ENCODE measurements at regions not wholly inside any gene's neighbourhood (a gene's known extent, or its start where the extent isn't known, plus 50 kb on each side); places are given as distances from the start of the nearest gene placed in this dataset.

DNA sequence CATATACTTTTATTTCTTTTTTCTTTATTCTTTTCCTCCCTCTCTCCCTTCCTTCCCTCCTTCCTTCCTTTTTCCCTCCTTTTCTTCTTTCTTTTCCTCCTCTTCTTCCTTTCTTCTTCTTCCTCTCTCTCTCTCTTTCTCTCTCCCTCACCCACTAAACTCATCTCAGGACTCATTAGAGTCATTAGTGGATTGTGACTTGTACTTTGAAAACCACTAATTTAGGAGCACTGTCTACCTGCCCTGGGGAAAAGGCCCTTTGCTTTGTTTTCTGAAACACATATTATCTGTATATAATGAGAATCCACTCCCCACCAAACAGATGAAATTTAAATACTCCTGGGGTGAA is 68.7 kb upstream of the CEP85L start:
- Histone ChIP-seq H3K9me3 (ENCODE audit: control insufficient read depth in 4 of 4, low read length in 3 of 4) (no peaks in the 10 kb centered on the region), H3K9ac (ENCODE audit: low read depth in 1 of 2, low read length in 2 of 2) (no peak overlapping the region), H3K27me3 (ENCODE audit: control insufficient read depth in 4 of 4, insufficient read depth in 4 of 4, low read length in 3 of 4) (no peaks in the 10 kb centered on the region), H3K4me1 (ENCODE audit: control insufficient read depth in 4 of 4, insufficient read depth in 4 of 4, low read length in 3 of 4) (no peaks in the 10 kb centered on the region), H3K4me3 (ENCODE audit: low read depth in 1 of 3, low read length in 3 of 3) (no peak overlapping the region), H3K36me3 (ENCODE audit: control insufficient read depth in 4 of 4, insufficient read depth in 3 of 4, low read depth in 1 of 4, low read length in 3 of 4) (no peaks in the 10 kb centered on the region), H3K27ac (ENCODE audit: low read depth in 1 of 2, low read length in 2 of 2) (no peak overlapping the region)
- TF ChIP-seq, protein P1, sequence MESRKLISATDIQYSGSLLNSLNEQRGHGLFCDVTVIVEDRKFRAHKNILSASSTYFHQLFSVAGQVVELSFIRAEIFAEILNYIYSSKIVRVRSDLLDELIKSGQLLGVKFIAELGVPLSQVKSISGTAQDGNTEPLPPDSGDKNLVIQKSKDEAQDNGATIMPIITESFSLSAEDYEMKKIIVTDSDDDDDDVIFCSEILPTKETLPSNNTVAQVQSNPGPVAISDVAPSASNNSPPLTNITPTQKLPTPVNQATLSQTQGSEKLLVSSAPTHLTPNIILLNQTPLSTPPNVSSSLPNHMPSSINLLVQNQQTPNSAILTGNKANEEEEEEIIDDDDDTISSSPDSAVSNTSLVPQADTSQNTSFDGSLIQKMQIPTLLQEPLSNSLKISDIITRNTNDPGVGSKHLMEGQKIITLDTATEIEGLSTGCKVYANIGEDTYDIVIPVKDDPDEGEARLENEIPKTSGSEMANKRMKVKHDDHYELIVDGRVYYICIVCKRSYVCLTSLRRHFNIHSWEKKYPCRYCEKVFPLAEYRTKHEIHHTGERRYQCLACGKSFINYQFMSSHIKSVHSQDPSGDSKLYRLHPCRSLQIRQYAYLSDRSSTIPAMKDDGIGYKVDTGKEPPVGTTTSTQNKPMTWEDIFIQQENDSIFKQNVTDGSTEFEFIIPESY (IDR thresholded peaks at IDR 0.05), result no peak
- TF ChIP-seq YY1 (IDR thresholded peaks at IDR 0.05), result no peak
- no peak for TF ChIP-seq HNF4A (conservative IDR thresholded peaks at IDR 0.05)
- no peak for TF ChIP-seq NR2F2 (IDR thresholded peaks at IDR 0.05)
- no peak for TF ChIP-seq FOXA2 (IDR thresholded peaks at IDR 0.05)
- DNase-seq (ENCODE audit: low spot score), result no peak

DNA sequence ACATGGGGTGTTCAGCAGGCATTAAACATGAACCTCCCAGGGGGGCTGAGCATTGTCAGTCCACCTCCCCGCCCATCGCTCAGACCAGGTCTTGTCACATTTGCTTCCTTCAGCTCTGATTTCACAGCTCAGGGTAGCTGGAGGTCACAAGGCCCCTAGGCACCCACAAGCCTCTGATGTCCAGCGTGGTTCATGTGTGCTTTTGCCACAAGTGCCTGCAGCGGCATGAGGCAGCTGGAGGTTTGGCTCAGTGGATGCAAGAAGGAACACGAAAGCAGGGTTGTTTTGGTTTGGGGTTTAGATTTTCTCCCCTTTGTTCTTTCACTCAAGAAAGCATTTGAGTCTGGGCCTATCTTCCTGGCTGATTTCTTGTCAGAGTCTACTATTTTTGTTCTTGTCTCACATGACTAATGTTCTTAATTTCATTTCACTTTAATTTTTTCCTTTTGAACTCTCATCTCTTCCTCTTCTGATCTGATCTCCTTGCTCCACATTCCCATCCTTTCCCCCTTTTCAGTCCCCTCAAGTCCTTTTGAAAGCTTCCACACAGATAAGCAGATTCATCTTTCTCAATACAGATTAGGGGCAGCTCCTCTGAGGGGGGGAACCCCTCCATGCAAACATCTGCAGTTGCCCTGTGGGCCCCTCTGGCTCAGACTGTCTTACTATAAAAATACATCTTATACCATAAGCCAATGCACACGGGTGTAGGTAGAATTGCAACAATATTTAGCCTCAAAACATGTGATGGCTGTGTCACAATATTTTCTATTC is 68.1 kb upstream of the CEP85L start:
- WGBS, result 84% methylated on average over 6 of the region's 6 CpGs
- Histone ChIP-seq H3K27ac (ENCODE audit: low read depth in 1 of 2, low read length in 2 of 2) (no peak overlapping the region), H3K9me3 (ENCODE audit: control insufficient read depth in 4 of 4, low read length in 3 of 4) (no peaks in the 10 kb centered on the region), H3K4me3 (ENCODE audit: low read depth in 1 of 3, low read length in 3 of 3) (no peak overlapping the region), H3K4me1 (ENCODE audit: control insufficient read depth in 4 of 4, insufficient read depth in 4 of 4, low read length in 3 of 4) (no peaks in the 10 kb centered on the region), H3K36me3 (ENCODE audit: control insufficient read depth in 4 of 4, insufficient read depth in 3 of 4, low read depth in 1 of 4, low read length in 3 of 4) (no peaks in the 10 kb centered on the region), H3K9ac (ENCODE audit: low read depth in 1 of 2, low read length in 2 of 2) (no peak overlapping the region), H3K27me3 (ENCODE audit: control insufficient read depth in 4 of 4, insufficient read depth in 4 of 4, low read length in 3 of 4) (no peaks in the 10 kb centered on the region)
- DNase-seq (ENCODE audit: low spot score), result no peak
- TF ChIP-seq GABPA (IDR thresholded peaks at IDR 0.05 in 1 of 2, conservative IDR thresholded peaks at IDR 0.05 in 1 of 2) (no peak), YY1 (IDR thresholded peaks at IDR 0.05) (no peak), HNF4A (conservative IDR thresholded peaks at IDR 0.05) (no peak), SP1 (IDR thresholded peaks at IDR 0.05) (no peak), JUND (IDR thresholded peaks at IDR 0.05) (no peak), FOXA1 (IDR thresholded peaks at IDR 0.05) (no peak), NR2F2 (IDR thresholded peaks at IDR 0.05) (no peak), TAF1 (conservative IDR thresholded peaks at IDR 0.05) (no peak), EGR1 (IDR thresholded peaks at IDR 0.05; ENCODE audit: low read depth in 2 of 2) (no peak), FOXA2 (IDR thresholded peaks at IDR 0.05) (no peak), RXRA (IDR thresholded peaks at IDR 0.05) (no peak), RAD21 (IDR thresholded peaks at IDR 0.05) (no peak), HNF4G (IDR thresholded peaks at IDR 0.05) (no peak)
- TF ChIP-seq, protein P2, sequence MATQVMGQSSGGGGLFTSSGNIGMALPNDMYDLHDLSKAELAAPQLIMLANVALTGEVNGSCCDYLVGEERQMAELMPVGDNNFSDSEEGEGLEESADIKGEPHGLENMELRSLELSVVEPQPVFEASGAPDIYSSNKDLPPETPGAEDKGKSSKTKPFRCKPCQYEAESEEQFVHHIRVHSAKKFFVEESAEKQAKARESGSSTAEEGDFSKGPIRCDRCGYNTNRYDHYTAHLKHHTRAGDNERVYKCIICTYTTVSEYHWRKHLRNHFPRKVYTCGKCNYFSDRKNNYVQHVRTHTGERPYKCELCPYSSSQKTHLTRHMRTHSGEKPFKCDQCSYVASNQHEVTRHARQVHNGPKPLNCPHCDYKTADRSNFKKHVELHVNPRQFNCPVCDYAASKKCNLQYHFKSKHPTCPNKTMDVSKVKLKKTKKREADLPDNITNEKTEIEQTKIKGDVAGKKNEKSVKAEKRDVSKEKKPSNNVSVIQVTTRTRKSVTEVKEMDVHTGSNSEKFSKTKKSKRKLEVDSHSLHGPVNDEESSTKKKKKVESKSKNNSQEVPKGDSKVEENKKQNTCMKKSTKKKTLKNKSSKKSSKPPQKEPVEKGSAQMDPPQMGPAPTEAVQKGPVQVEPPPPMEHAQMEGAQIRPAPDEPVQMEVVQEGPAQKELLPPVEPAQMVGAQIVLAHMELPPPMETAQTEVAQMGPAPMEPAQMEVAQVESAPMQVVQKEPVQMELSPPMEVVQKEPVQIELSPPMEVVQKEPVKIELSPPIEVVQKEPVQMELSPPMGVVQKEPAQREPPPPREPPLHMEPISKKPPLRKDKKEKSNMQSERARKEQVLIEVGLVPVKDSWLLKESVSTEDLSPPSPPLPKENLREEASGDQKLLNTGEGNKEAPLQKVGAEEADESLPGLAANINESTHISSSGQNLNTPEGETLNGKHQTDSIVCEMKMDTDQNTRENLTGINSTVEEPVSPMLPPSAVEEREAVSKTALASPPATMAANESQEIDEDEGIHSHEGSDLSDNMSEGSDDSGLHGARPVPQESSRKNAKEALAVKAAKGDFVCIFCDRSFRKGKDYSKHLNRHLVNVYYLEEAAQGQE (IDR thresholded peaks at IDR 0.05), result no peak
- TF ChIP-seq, protein P3, sequence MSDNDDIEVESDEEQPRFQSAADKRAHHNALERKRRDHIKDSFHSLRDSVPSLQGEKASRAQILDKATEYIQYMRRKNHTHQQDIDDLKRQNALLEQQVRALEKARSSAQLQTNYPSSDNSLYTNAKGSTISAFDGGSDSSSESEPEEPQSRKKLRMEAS (IDR thresholded peaks at IDR 0.05), result no peak
- TF ChIP-seq, protein P4, sequence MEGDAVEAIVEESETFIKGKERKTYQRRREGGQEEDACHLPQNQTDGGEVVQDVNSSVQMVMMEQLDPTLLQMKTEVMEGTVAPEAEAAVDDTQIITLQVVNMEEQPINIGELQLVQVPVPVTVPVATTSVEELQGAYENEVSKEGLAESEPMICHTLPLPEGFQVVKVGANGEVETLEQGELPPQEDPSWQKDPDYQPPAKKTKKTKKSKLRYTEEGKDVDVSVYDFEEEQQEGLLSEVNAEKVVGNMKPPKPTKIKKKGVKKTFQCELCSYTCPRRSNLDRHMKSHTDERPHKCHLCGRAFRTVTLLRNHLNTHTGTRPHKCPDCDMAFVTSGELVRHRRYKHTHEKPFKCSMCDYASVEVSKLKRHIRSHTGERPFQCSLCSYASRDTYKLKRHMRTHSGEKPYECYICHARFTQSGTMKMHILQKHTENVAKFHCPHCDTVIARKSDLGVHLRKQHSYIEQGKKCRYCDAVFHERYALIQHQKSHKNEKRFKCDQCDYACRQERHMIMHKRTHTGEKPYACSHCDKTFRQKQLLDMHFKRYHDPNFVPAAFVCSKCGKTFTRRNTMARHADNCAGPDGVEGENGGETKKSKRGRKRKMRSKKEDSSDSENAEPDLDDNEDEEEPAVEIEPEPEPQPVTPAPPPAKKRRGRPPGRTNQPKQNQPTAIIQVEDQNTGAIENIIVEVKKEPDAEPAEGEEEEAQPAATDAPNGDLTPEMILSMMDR (IDR thresholded peaks at IDR 0.05; ENCODE audit: low read depth, low read length, missing input control), result no peak
- TF ChIP-seq, protein P1 (IDR thresholded peaks at IDR 0.05), result no peak
- TF ChIP-seq, protein P5, sequence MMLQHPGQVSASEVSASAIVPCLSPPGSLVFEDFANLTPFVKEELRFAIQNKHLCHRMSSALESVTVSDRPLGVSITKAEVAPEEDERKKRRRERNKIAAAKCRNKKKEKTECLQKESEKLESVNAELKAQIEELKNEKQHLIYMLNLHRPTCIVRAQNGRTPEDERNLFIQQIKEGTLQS (IDR thresholded peaks at IDR 0.05), result no peak

All from liver (tissue), 8 donors.